ENCODE measurements at regions not wholly inside any gene's neighbourhood (a gene's known extent, or its start where the extent isn't known, plus 50 kb on each side); places are given as distances from the start of the nearest gene placed in this dataset.

DNA sequence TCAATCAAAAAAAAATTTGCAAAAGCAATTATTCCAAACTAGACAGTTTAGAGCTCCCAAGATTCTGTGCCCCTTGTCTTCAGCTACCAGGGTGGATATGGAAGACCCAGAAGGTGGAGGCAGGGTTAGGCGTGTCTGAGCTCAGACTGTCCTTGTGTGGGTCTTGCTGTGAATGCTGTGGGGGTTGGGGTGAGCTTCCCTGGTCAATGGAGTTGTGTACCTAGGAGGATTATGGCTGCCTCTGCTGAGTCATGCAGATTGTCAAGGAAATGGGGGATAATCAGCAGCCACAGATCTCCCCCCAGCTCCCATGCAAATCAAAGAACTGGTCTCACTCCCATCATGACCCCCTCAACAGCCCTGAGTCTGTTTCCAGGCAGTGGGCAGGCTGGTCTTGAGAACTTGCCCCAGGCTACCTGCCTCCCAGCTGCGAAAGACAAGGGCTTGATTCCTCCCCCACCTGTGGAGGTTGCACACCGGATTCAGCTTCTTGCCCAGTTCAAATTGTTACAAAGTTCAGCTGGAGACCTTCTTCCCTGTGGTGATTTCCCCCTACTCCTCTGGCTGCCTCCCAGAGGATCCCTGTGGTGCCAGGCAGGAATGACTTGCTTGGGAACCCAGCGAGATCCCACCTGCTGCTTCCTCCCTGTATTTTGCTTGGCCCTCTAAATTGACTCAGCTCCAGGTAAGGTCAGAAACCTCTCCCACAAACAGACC, 77.0 kb downstream of the RAD51AP2 start:
- TF ChIP-seq, protein P1, sequence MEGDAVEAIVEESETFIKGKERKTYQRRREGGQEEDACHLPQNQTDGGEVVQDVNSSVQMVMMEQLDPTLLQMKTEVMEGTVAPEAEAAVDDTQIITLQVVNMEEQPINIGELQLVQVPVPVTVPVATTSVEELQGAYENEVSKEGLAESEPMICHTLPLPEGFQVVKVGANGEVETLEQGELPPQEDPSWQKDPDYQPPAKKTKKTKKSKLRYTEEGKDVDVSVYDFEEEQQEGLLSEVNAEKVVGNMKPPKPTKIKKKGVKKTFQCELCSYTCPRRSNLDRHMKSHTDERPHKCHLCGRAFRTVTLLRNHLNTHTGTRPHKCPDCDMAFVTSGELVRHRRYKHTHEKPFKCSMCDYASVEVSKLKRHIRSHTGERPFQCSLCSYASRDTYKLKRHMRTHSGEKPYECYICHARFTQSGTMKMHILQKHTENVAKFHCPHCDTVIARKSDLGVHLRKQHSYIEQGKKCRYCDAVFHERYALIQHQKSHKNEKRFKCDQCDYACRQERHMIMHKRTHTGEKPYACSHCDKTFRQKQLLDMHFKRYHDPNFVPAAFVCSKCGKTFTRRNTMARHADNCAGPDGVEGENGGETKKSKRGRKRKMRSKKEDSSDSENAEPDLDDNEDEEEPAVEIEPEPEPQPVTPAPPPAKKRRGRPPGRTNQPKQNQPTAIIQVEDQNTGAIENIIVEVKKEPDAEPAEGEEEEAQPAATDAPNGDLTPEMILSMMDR (IDR thresholded peaks at IDR 0.05), result no peak
- TF ChIP-seq POLR2A (IDR thresholded peaks at IDR 0.05), result no peak
